ENCODE measurements at regions not wholly inside any gene's neighbourhood (a gene's known extent, or its start where the extent isn't known, plus 50 kb on each side); places are given as distances from the start of the nearest gene placed in this dataset.
"Not testable (repeated sequence)": the region's sequence is repeated elsewhere in the genome, so short reads cannot be mapped to it uniquely, and the experiment has no call there.

DNA sequence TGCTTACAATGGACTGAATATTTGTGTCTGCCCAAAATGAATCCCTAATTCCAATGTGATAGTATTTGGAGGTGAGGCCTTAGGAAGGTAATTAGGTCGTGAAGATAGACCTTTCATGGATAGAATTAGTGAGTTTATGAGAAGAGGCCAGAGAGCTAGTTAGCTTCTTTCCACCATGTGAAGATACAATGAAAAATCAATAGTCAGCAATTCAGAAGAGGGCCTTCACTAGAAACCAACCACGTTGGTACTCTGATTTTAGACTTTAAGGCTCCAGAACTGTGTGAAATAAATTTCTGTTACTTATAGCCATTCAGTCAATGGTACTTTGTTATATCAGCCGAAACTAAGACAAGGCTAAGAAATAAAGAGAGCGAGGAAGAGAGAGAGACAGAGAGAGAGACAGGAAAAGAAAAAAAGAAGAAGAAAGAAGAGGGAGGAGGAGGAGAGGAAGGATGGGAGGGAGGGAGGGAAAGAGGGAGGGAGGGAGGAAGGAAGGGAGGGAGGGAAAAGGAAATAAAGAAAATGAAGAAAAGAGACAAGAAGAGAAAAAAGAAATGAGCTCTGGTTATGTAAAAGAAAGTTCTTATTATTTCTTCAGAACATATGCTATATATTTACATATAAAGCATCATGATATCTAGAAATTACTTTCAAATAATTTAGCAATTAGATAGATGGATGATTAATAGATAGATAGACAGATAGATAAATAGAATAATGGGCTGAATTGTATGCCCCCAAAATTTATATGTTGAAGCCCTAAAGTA is 1725.3 kb downstream of the EFNA5 start:
- DNase-seq, result no peak

DNA sequence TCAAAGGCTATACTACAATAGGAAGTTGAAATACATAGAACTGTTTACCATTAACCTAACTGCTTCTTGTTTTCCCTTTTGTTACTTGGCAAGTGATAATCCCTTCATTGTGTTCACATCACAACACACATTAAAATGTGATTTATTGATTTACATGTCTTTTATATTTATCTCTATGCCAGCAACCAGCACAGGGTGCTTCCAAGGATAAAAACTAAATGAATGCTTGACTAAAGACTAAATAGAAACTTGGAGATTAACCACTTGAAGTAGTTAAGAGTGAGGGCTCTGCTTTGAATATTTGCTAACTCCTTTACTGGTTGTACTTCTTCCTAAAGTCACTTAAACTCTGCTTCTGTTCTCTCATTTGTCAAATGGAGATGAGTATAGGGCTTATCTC is 1730.6 kb downstream of the EFNA5 start:
- DNase-seq, result no peak

DNA sequence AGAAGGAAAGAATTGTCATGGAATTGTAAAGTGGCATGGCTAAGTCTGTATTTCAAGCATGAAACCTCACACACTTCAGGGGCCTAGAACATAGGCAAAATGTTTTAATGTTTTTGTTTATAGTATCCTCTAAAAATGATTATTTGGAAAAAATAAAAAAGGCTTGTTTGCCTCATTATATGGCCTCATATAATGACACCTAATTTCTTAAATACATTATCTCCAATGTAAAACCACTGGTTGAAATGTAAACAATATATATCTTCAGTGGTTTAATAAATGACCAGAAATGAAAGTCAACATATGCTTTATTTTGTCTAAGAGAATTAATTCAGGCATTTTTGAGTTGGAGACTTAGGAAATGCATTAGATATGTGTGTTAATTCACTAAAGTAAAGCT is 1736.6 kb downstream of the EFNA5 start:
- no peak for DNase-seq

DNA sequence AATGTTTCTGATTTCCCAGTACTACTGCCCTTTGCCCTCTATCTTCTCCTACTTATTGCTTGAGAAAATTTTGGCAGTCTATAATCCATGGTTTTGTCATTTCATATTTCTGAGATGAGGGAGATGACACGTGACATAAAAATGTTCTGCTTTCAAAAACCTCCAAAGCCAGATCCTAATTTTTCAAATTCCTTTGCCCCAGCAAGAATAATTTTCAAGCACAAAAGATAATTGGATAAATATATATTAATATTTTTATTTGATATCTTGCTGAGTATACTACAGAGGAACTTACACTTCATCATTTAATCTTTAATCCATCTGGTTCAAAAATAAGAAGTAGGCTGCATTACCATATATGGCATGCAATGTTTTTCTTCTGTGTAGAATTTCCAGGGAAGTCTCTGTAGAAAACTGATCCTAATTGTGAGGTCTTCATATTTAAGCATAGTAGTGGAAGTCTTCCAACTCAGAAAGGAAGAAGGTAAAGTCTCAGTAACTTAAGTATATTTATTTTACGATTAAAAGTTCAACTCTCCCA is 1738.8 kb downstream of the EFNA5 start:
- DNase-seq, result no peak

DNA sequence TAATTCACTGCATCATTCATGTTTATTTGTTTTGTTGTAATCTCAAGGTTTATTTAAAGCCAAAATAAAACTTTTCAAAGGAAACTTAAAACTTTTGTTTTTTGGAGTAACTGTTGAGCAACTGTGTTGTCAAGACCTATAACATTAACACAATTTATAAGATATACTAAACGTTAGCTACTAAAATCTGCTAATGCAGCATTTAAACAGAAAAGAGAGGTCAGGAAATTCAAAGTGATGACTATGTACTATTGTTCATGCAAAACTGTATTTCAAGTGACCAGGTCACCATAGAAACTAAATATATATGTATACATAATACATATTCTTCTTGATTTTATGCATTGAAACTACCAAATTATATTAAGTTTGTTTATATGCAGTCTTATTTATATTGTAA is 1740.9 kb downstream of the EFNA5 start:
- no peak for DNase-seq

DNA sequence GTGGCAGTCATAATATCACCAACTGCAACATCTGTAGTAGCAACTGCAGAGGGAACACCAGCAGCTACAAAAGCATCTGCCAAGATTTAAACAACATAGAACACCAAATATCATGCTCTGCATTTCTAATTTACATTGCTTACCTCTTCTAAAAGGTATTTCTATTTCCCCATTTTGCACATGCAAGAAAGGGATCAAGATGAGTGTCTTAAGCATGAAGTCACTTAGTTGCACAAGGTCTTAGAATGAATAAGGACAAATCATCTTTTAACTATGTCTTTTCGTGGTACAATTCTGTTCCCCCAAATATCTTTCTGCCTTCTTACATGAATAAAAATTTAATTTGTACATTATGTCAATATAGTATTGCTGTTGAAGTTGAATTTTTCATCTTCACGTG is 1746.4 kb downstream of the EFNA5 start:
- no peak for DNase-seq

DNA sequence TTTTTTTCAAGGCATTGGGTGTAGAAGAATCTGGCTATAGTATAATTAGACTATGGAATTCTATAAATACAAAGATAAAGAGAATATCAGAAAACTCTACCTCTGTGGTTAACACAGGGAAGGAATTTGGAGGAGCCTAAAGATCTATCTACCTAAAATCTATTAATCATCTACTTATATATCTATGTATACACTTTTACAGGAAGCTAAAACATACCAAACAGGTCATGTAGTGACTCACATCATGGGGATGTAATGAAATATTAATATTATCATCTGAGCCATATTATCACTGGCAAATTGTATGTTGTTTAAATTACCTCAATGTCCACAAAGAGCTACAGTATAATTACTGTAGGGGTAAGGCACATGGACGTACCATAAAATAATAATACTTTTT is 1748.2 kb downstream of the EFNA5 start:
- no peak for DNase-seq

DNA sequence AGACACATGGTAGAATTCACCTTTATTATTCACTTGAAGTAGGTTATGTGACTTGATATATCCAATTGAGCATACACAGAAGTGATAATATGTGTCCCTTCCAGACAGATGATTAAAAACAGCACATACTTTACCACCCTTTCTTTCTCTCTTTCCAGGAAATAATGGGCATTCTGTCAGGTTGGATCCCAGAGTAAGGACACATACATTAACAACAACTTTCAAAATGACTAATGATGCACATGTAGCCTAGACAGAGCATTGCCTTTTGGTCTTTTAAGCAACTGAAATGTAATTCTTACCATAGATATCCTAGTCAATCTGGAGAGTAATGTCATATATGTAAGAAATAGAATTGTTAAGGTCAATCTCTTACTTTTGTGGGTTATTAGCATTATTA is 1748.7 kb downstream of the EFNA5 start:
- no peak for DNase-seq

DNA sequence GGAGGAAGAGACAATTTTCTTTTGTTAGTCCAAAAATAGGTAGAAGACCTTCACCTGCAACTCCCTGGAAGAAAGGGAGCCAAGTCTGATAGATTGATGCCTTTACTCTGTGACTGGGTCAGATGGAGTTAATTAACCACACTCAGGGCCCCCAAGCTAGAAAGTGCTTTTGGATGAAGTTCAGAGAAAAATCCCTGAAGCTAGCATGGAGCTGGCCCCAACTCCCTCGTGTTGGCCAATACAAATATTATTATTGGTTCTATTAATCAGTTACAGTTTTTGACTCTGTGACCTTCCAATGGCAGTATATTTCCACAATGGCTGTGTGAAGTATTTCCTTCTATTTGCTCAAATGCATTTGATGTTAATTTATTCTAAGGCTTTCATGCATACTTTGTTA is 1753.5 kb downstream of the EFNA5 start:
- DNase-seq, result no peak

DNA sequence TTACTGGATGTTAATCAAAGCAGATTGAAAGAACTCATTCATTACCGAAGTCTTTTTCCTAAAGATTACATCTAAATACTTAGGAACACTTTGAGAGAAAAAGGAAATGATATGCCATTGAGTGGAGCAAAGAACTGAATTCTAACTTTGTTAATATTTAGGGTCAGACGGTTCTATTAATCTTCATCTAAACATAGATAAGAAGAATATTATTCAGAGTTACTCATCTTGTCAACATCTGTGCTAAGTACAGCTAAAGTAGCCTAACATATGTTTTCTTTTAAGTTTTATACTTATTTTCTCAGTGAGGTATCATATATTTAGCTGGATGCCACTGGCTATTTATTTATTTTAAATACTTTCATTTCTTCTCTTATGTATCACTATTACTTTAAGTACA is 1763.7 kb downstream of the EFNA5 start:
- no peak for DNase-seq

DNA sequence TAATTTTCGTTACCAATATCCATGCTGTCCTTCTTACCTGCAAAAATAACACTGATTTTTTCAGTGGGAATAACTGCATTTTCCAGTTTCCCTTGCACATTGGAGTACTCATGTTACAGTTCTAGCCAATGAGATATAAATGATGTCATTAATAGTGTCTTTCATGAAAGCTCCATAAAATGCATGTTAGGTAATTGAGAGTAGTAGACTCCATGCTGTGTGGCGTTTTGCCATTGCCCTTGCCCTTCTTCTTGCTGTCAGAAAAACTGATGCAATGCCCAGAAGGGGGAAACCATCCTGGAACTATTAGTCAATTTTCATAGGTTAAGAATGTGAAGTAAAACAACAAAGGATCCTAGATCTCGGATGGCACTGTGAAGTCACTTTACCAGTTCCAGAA is 1765.3 kb downstream of the EFNA5 start:
- no peak for DNase-seq

DNA sequence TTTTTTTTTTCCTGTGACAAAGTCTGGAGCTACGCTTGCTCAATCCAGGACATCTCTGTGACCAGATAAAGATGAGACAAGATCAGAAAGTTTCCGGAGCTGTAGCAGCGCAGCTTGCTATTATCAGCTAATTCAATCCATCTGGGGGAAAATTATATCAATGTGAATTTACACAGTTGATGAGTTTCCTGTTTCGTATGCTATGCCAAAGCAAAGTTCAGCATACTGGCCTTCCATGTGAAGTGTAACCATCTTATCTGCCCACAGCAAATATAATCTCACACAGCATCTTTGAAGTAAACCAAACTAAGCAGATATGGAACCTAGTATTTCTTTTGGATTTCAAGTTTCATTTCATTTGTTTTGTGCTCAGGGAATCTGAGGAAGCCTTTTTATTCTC is 1767.7 kb downstream of the EFNA5 start:
- DNase-seq, result no peak

DNA sequence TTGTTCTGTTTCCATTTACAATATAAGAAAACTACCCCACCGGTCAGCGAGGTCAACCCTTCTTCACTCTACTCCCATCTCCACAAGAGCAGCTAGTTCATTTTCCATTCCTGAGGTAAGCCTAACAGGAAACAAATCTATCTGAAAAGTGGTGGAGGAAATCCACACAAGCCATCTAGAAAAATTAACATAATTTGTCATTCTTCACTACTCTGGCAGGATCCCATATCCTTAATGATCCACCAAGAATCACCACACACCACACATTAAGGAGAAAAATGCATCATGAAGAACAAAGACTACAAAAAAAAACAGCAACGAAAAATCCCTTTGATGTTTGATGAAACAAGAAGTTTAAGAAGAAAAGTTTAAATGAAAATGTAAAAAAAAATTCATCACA is 1771.0 kb downstream of the EFNA5 start:
- no peak for DNase-seq

DNA sequence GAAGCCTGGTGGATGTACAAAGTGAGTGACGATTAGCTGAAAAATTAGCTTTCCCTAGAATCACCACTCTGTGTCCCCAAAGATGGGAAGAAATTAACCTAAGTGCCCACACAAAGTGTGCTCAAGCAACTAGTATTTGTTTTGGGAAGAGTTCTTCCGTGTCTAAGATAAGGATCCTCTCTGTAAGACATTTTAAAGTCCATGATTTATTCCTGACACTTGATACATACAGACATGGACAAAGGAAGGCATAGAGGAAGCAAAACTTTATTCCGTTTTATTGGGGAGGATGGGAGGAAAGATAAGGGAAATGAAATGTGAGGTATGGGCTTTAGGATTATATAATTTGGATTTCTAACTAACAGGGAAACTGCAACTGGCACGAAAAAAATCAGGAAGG is 1772.6 kb downstream of the EFNA5 start:
- DNase-seq, result no peak

DNA sequence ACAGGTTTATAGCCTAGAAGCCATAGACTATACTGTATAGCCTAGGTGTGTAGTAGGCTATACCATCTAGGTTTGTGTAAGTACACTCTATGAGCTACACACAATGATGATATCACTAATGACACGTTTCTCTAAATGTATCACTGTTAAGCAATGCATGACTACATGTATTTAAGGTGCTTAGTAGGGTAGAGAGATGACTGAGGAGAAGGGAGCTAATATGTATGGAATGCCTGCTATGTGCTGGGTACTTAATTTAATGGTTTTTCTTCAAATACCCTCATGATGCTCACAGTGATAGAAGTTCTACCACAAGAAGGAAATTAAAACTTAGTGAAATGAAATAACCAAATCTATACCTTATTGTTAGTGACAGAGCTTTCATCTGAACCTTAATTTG is 1785.5 kb downstream of the EFNA5 start:
- no peak for DNase-seq

DNA sequence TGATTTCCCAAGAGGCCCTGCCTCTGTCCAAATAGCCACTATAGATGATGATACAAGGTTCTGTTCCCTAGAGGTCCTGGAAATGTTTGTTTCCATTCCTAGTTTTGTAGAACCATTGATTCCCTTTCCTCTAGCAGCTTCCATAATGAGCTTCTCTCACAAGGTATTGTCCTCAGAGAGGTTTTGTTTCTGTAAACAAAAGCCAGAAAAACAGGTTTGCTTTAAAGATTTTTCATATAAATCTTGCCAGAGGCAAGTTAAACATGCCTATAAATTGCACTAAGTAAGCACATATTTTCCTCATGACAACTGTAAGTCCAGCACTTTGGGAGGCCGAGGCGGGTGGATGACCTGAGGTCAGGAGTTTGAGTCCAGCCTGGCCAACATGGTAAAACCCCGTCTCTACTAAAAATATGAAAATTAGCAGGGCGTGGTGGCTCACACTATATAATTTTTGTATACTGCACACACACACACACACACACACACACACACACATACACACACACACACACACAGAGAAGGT is 1787.7 kb downstream of the EFNA5 start:
- DNase-seq, result no peak

DNA sequence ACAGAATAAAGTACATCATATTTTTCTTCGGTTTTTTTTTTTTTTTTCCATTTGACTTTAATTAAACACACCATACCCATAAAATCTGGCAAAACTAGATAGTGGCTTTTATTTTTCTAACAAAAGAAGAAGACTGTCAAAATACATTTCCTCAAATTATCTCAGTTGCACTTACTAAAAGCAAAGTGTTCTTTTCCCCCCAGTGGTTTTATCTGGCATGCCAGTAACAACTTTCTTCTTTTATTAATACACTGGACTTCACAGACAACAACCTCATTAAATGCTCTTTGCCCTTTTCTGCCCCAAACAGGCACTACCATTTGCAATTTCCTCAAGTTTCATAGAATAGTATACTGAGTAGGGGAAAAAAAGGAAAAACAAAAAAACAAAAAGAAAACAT is 1792.3 kb downstream of the EFNA5 start:
- no peak for DNase-seq

DNA sequence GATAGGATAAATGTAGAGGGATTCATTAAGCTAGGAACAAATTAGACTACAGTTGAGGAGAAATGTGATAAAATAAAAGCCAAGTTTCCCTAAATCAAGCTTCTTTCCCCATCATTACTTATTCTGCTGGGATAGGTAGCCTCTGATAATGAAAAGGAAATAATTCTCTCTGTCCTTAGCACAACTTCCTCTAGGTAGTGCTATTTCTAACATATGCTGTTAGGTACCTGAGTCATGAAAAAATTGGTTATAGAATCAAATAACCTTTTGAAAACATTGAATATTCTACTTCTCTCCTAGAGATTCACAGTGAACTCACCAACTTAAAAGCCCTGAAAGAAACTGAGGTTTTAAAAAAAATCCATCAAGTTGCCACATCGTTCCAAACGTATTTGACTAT is 1793.1 kb downstream of the EFNA5 start:
- no peak for DNase-seq

DNA sequence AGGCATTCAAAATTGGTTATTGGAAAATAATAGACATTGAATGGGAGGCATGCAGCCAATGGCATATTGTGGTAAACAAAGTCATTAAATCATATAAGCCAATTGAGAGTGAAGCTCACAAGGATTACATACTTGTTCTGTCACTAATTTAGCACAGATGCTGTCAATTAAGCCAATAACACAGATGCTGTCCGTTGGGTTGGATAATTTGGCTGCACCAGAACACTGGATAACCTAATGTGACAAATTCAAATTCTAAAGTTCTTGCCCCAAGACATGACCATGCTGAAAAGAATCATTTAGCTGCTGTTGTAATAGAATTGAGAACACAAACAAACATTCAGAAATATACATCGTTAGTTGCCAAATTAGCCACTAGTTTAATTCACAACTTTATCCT is 1796.4 kb downstream of the EFNA5 start:
- DNase-seq, result no peak

DNA sequence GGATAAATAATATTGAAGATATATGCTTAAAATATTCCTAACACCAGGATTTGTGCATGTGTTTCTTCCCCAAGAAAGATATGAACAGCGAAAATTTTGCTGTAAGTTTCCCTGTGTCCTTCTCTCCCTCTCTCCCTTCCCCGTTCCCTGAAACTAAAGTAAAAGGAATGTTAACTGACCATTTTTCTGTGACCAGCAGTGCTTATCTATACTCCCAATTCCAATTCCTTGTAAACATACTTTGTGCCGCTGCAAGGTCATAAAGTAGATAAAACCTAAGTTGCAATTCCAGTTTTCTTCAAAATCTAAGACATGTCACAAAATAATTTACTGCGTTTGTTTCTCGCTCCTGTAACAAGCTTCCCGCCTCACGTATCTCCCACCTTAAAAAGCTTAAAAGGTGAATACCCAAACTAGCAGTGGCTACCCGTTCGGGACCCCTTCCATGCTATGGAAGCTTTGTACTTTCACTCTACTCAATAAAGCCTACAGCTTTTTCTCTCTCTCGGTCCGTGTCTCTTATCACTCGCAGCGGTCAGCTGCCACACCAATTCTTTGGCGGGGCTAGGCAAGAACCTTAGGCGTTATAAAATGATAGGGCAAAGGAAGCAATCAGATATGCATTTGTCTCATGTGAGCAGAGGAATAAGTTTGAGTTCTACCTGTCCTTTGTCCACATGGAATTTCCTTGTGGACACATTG is 1798.0 kb downstream of the EFNA5 start:
- DNase-seq, result no peak

DNA sequence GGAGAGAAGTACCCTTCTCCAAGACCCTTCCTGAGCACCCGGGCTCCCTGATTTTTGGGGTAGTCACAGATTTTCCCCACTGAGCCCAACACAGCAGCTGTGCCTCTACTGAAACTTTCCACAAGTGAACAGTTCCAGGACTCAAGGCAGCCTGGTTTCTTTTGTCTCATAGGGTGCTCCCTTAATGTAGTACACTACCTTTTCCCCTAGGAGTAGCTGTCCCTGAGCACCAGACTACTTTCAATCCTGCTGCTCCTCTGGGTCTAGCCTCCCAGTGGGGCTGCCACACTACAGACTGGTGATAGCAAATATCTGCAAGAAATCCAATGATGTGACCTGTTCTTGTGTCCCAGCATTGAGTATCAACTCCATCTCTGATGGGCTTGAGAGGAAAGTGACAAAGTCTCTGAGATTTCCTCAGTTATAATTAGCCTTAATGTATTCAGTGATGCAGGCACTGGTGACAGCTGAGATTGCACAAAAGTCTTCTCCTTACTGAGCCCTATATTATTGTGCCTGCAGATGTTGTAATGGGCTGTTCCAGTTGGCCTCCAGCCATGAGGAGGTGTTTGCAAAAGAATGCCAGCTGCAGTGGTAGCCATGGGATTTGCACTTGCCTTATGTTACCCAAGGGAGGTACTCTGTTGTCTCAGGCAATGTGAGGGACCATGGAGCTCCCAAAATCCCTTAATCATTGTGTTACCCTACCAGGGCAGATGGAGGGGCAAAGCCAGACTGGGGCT is 1802.5 kb downstream of the EFNA5 start:
- no peak for DNase-seq

DNA sequence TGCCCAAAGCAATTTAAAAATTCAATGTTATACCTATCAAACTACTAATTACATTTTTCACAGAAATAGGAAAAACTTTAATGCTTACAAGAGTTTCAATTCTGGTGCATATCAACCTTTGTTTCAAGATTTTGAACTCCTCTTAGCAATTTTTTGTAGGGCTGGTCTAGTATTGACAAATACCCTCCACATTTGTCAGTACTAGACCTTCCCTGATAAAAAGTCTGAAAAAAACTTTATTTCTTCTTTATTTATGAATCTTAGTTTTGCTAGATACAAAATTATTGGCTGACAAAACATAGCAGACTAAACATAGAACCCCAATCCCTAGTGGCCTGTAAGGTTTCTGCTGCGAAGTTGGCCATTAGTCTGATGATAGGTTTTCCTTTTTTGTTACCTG is 1804.9 kb downstream of the EFNA5 start:
- DNase-seq, result no peak

DNA sequence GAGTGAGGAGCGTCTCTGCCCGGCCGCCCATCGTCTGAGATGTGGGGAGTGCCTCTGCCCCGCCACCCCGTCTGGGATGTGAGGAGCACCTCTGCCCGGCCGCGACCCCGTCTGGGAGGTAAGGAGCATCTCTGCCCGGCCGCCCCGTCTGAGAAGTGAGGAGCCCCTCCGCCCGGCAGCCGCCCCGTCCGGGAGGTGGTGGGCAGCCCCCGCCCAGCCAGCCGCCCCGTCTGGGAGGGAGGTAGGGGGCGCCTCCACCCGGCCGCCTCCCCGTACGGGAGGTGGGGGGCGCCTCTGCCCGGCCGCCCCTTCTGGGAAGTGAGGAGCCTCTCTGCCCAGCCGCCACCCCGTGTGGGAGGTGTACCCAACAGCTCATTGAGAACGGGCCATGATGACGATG is 1811.4 kb downstream of the EFNA5 start:
- not testable (repeated sequence) for DNase-seq

DNA sequence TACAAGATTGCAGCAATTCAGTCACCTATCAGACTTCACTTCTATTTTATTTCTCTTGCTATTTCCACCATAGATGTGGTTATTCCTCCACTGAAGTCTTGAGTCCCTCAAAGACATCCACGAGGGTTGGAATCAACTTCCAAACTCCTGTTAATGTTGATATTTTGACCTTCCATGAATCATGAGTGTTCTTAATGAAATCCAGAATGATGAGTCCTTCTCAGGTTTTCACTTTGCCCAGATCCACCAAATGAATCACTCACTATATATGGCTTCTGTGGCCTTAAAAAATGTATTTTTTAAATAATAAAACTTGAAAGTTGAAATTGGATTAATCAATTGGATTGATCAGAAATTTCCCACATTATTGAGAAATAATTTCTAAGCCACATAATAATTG is 1821.0 kb downstream of the EFNA5 start:
- DNase-seq, result no peak
